ENCODE measurements at regions not wholly inside any gene's neighbourhood (a gene's known extent, or its start where the extent isn't known, plus 50 kb on each side); places are given as distances from the start of the nearest gene placed in this dataset.

GRCh38 chr5:135205632-135206349, 171.8 kb upstream of the PITX1 start:
- no peak for DNase-seq (ENCODE audit: low read depth)

GRCh38 chr5:135204151-135204600, 170.1 kb upstream of the PITX1 start:
- DNase-seq (ENCODE audit: low read depth), result no peak

- no peak for DNase-seq (ENCODE audit: low read depth)
These were observed 169.6 kb upstream of the PITX1 start for GRCh38 chr5:135203593-135204036.

GRCh38 chr5:135203019-135203418, 169.0 kb upstream of the PITX1 start:
- DNase-seq (ENCODE audit: low read depth), result no peak

GRCh38 chr5:135199919-135200318, 165.9 kb upstream of the PITX1 start:
- no peak for DNase-seq (ENCODE audit: low read depth)

GRCh38 chr5:135196483-135196882, 162.5 kb upstream of the PITX1 start:
- DNase-seq (ENCODE audit: low read depth), result no peak

GRCh38 chr5:135195270-135195608, 161.2 kb upstream of the PITX1 start:
- DNase-seq (ENCODE audit: low read depth), result no peak

- DNase-seq (ENCODE audit: low read depth), result no peak
These were observed 160.7 kb upstream of the PITX1 start for GRCh38 chr5:135194573-135195269.

- no peak for DNase-seq (ENCODE audit: low read depth)
These were observed 160.1 kb upstream of the PITX1 start for GRCh38 chr5:135194126-135194488.

GRCh38 chr5:135193213-135194125, 159.4 kb upstream of the PITX1 start:
- DNase-seq (ENCODE audit: low read depth), result no peak

- DNase-seq (ENCODE audit: low read depth), result no peak
These were observed 158.3 kb upstream of the PITX1 start for GRCh38 chr5:135192351-135192750.

GRCh38 chr5:135191084-135191826, 157.2 kb upstream of the PITX1 start:
- DNase-seq (ENCODE audit: low read depth), result no peak

- DNase-seq (ENCODE audit: low read depth), result no peak
These were observed 156.5 kb upstream of the PITX1 start for GRCh38 chr5:135190416-135191083.

- DNase-seq (ENCODE audit: low read depth), result no peak
These were observed 155.0 kb upstream of the PITX1 start for GRCh38 chr5:135189024-135189423.

GRCh38 chr5:135188233-135188914, 154.3 kb upstream of the PITX1 start:
- DNase-seq (ENCODE audit: low read depth), result no peak

GRCh38 chr5:135186662-135187522, 152.9 kb upstream of the PITX1 start:
- no peak for DNase-seq (ENCODE audit: low read depth)

GRCh38 chr5:135185481-135186065, 151.5 kb upstream of the PITX1 start:
- no peak for DNase-seq (ENCODE audit: low read depth)

GRCh38 chr5:135184646-135185045, 150.6 kb upstream of the PITX1 start:
- DNase-seq (ENCODE audit: low read depth), result no peak

- DNase-seq (ENCODE audit: low read depth), result no peak
These were observed 149.4 kb upstream of the PITX1 start for GRCh38 chr5:135183464-135183863.
